Activated CD8-positive, alpha-beta T cell treated with anti-CD3 and anti-CD28 coated beads, Interleukin-2, amount 10 ng/mL, durations not matched to agents 7 days and 5 days (primary cell): ENCODE measurements at regions not wholly inside any gene's neighbourhood (a gene's known extent, or its start where the extent isn't known, plus 50 kb on each side); places are given as distances from the start of the nearest gene placed in this dataset.

Source experiments
- ATAC-seq: fragments of 150-1000 bp; cut with Tn5 transposase; one replicate; pipeline ENCODE4 v1.10.0; 2021; ENCODE audit warnings: moderate library complexity
- CTCF ChIA-PET: fragments of 350-600 bp; sonication (Branson Sonifier 250); formaldehyde crosslinking; loops from one replicate; lab custom pipeline; 2021; ENCODE audit warnings: antibody characterized with exemption; lab: Charles Lee
- POLR2A ChIA-PET: fragments of 350-600 bp; sonication (Branson Sonifier 250); formaldehyde crosslinking; loops from one replicate; lab custom pipeline; 2021; ENCODE audit warnings: antibody characterized with exemption; lab: Charles Lee
- DNase-seq: peaks from one replicate; pipeline ENCODE4 v3.0.0-alpha.2; 2020
- H3K27ac Mint-ChIP-seq: one replicate; pipeline ENCODE4 v1.8.0; 2021; ENCODE audit warnings: mild to moderate bottlenecking, mixed read lengths
- H3K27me3 Mint-ChIP-seq: one replicate; pipeline ENCODE4 v1.8.0; 2021; ENCODE audit warnings: low read depth, mixed read lengths
- H3K36me3 Mint-ChIP-seq: one replicate; pipeline ENCODE4 v1.8.0; 2021; ENCODE audit warnings: low read depth, mixed read lengths
- H3K4me1 Mint-ChIP-seq: one replicate; pipeline ENCODE4 v1.8.0; 2021; ENCODE audit warnings: low read depth, mixed read lengths
- H3K4me3 Mint-ChIP-seq: one replicate; pipeline ENCODE4 v1.8.0; 2021; ENCODE audit warnings: mild to moderate bottlenecking, mixed read lengths
- H3K9me3 Mint-ChIP-seq: one replicate; pipeline ENCODE4 v1.8.0; 2022; ENCODE audit warnings: mixed read lengths; ENCODE audit not compliant: insufficient read depth

DNA sequence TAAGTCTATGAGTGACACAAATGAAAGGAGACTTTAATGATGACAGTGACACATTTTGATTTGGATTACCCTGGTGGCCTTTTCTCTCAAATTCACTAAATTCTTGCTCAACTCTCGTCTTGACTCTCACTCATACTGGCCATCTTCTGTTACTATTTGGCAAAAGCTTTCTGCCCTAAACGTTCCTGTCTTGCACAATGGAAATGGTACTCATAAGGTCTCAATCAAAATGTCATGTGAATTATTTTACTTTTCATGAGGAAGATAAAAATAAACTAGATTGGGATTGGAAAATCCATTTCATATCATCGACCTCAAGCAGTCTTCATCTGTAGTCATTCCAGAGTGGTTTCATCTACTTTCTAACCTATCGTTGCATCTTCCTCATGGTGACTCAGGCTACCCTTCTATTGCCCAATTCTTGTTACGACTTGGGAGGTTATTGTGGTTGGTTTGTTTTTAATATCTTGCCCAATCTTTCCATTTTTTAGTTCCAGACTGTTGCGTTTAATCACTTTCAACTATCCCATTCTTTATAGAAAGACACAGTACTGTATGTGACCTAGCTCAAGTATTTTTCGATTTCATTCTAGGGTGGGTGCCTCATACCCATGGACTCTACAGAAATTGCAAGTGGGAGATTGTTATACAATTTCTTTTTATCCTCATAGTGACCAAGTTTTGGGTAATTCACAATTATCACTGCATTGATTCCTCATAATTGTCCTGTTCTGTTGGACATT, 317.2 kb upstream of the KCNJ16 start:
- Mint-ChIP-seq H3K36me3 (no peaks in the 10 kb centered on the region), H3K4me1 (no peaks in the 10 kb centered on the region), H3K4me3 (no peak overlapping the region), H3K27me3 (peaks cover 3% of the 10 kb centered on the region), H3K9me3 (no peaks in the 10 kb centered on the region), H3K27ac (no peak overlapping the region)
- no peak for DNase-seq
- CTCF ChIA-PET = interaction anchor here (1.3 kb wide), 1 partner anchor 151 kb away, joined by 4 read pairs; no protein-coding TSS in a partner anchor
- ATAC-seq = no peak
- POLR2A ChIA-PET = no interaction called here

DNA sequence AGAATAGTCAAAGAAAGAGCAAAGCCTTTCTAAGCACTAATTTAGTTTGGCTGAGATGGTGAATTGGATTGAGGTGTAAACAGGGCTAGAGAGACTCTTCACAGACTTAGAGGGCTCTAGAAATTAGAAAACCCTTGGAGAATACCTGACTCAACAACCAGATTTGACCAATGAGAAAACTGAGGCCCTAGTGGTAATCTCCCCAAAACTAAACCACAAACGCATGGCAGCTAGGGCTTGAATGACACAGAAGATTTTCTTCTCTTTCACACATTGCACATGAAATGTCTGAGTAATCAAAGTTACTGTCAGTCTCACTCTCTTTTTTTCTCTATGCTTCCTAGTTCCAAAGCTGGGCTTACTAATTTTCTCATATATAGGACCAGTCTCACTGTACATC, 314.5 kb upstream of the KCNJ16 start:
- Mint-ChIP-seq H3K4me3 (no peak overlapping the region), H3K27me3 (no peaks in the 10 kb centered on the region), H3K27ac (no peak overlapping the region), H3K9me3 (no peaks in the 10 kb centered on the region), H3K36me3 (no peaks in the 10 kb centered on the region), H3K4me1 (no peaks in the 10 kb centered on the region)
- DNase-seq (no peak), ATAC-seq (no peak)
- ChIA-PET CTCF (no interaction called here), POLR2A (no interaction called here)

DNA sequence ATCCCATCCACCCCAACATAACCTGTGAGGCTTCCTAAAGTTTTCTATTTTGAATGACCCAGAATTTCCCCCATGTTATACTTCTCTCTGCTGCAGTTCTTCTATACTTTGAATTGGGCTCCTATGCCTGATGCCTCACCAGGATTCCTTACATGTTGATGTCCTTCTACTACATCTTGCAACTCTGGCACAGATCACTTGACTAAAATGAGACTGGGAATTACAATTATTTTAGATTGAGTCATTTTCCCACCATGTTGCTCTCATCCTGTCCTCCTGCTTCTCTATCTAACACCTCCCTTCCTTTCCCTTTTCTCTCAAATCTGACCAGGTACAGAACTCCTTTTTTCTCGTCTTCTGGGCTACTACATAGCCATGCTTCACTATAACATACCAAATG, 314.0 kb upstream of the KCNJ16 start:
- H3K4me3 Mint-ChIP-seq = no peak overlapping the region
- ChIA-PET POLR2A (no interaction called here), CTCF (no interaction called here)
- no peaks in the 10 kb centered on the region for H3K27me3 Mint-ChIP-seq
- no peaks in the 10 kb centered on the region for H3K4me1 Mint-ChIP-seq
- no peaks in the 10 kb centered on the region for H3K9me3 Mint-ChIP-seq
- no peak overlapping the region for H3K27ac Mint-ChIP-seq
- H3K36me3 Mint-ChIP-seq = no peaks in the 10 kb centered on the region
- no peak for DNase-seq
- ATAC-seq = no peak

DNA sequence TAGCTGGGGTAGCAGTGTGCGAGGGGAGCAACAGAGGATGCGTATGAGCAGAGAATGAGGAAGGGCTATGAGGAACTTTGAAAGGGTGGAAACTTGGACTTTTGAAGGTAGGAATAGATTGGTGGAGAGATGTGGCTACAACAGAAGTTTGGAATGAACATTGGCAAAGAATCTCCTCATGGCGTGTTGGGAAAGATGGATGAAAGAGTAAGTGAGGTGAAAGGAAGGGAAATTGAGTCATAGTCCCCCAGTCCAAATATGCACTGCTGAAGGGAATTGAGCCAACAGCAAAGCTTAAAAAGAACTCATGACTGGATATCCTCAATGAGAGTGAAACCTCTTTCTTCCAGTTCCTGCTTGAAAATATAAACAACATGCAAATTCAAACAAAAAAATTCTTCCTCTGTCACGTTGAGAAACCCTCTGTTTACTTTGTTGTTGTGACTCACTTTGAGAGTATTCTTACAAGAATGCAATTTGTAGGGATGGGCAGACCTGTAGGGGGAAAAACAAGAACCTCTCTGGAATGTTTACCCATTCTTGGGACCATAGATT, 313.2 kb upstream of the KCNJ16 start:
- H3K4me3 Mint-ChIP-seq = no peak overlapping the region
- no peak overlapping the region for H3K27ac Mint-ChIP-seq
- no peak for ATAC-seq
- no peaks in the 10 kb centered on the region for H3K27me3 Mint-ChIP-seq
- H3K9me3 Mint-ChIP-seq = no peaks in the 10 kb centered on the region
- CTCF ChIA-PET = no interaction called here
- H3K36me3 Mint-ChIP-seq = no peaks in the 10 kb centered on the region
- no peaks in the 10 kb centered on the region for H3K4me1 Mint-ChIP-seq
- POLR2A ChIA-PET = no interaction called here
- DNase-seq = no peak

DNA sequence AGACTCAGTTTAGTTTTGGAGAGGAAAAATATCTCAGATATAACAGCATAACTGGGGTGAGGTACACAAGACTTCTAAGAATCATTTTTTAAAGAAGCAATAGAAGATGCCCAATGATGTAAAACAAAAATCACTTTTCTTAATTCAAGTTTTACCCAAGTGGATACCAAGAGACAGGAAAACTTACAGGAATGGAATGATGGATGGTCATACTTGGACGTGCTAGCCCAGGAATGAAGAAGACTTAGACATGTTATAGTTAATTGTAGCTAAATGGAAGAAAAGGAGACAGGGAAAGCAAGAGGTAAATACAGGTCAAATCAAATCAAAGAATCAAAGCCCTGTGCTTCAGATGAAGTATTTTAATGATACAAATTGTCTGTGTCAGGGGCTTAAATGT, 312.7 kb upstream of the KCNJ16 start:
- DNase-seq (no peak), ATAC-seq (no peak)
- Mint-ChIP-seq H3K4me3 (no peak overlapping the region), H3K9me3 (no peaks in the 10 kb centered on the region), H3K27ac (no peak overlapping the region), H3K4me1 (no peaks in the 10 kb centered on the region), H3K27me3 (no peaks in the 10 kb centered on the region), H3K36me3 (no peaks in the 10 kb centered on the region)
- POLR2A ChIA-PET = no interaction called here
- CTCF ChIA-PET = no interaction called here

DNA sequence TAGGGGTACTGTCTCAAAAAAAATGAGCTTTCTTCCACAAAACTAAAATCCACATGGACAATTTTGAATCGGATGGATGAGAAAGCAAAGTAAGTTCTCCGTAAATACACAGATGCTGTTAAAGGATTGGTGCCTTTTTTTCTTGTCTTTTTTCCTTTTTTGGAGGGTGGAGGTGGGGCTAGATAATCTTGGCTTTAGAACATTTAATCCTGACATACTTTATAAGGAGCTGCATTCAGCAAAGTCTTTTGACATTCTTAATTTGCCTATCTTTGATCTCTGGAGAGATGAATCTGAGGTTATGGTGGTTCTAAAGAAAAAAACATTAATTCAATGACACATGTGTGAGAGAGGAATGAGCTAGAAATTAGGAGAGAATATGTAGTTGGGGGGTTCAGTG, 312.3 kb upstream of the KCNJ16 start:
- ATAC-seq = no peak
- no peak for DNase-seq
- POLR2A ChIA-PET = no interaction called here
- no peak overlapping the region for H3K27ac Mint-ChIP-seq
- H3K4me1 Mint-ChIP-seq = no peaks in the 10 kb centered on the region
- no peaks in the 10 kb centered on the region for H3K36me3 Mint-ChIP-seq
- H3K27me3 Mint-ChIP-seq = no peaks in the 10 kb centered on the region
- CTCF ChIA-PET = no interaction called here
- no peak overlapping the region for H3K4me3 Mint-ChIP-seq
- H3K9me3 Mint-ChIP-seq = no peaks in the 10 kb centered on the region

DNA sequence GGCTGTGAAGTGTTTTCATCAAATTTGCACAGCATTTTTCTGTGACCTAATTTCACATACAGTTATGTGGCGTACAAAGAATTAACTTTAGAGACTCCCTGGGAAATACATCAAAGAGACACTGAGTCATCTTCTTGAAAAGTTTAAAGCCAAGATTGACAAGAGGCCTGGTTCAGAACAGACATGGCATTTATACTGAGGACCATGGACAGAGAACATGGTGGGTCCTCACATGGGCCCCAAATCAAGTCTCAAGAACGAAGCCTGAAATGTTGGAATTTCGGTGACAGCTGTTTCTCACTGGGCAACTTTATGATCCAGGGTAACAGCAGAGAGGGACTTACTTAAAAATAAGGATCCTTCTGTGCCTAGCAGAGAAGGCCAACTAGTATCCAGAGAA, 311.5 kb upstream of the KCNJ16 start:
- no peaks in the 10 kb centered on the region for H3K27me3 Mint-ChIP-seq
- H3K27ac Mint-ChIP-seq = no peak overlapping the region
- ChIA-PET POLR2A (no interaction called here), CTCF (no interaction called here)
- no peaks in the 10 kb centered on the region for H3K36me3 Mint-ChIP-seq
- H3K4me3 Mint-ChIP-seq = no peak overlapping the region
- H3K4me1 Mint-ChIP-seq = no peaks in the 10 kb centered on the region
- ATAC-seq (no peak), DNase-seq (no peak)
- no peaks in the 10 kb centered on the region for H3K9me3 Mint-ChIP-seq

DNA sequence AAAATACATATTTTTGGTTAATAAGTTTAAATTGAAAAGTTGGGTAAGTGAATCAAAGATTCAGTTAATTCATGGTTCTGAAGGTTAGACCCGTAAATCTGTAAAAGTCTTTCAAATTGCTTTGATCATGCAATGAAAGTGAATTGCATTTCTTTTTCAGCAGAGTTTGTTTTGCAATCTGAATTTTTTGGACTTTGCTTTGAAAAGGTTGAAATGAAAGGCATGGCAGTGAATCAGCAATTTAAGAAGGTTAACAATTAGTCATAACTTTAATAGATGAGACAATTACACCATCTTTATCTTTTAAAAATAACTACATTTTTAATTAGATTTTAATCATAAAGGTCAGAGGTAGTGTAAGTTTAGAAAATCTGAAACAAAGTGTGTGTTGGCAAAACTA, 310.9 kb upstream of the KCNJ16 start:
- POLR2A ChIA-PET = no interaction called here
- CTCF ChIA-PET = no interaction called here
- DNase-seq = no peak

DNA sequence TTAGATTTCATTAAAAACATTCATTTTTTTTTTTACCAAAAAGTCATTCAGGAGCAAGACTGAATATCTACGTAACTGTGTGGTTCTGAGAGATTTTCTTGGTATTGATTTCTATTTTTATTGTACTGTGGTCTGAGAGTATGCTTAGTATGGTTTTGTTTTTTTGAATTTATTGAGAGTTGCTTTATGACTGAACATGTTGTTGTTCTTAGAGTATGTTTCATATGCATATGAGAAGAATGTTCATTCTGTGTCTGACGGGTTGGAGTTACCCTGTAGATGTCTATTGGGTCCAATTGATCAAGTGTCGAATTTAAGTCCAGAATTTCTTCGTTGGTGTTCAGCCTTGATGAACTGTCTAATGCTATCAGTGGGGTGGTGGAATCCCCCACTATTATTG, 306.0 kb upstream of the KCNJ16 start:
- Mint-ChIP-seq H3K4me1 (no peaks in the 10 kb centered on the region), H3K27me3 (peaks cover 15% of the 10 kb centered on the region), H3K27ac (no peak overlapping the region), H3K4me3 (no peak overlapping the region), H3K9me3 (no peaks in the 10 kb centered on the region), H3K36me3 (no peaks in the 10 kb centered on the region)
- DNase-seq = no peak
- POLR2A ChIA-PET = no interaction called here
- ATAC-seq = no peak
- CTCF ChIA-PET = no interaction called here

More for the DNA sequence above, 310.9 kb upstream of the KCNJ16 start:
- Mint-ChIP-seq H3K4me1 (no peaks in the 10 kb centered on the region), H3K27ac (no peak overlapping the region), H3K36me3 (no peaks in the 10 kb centered on the region), H3K27me3 (no peaks in the 10 kb centered on the region), H3K4me3 (no peak overlapping the region), H3K9me3 (no peaks in the 10 kb centered on the region)
- no peak for ATAC-seq

DNA sequence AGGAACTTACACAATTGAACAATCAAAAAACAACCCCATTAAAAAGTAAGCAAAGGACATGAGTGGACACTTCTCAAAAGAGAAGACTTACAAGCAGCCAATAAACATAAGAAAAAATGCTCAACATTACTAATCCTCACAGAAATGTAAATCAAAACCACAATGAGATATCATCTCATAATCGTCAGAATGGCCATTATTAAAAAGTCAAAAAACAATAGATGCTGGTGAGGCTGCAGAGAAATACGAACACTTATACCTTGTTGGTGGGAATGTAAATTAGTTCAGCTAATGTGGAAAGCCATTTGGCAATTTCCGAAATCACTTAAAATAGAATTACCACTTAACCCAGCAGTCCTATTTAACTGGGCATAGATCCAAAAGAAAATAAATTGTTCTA, 301.9 kb upstream of the KCNJ16 start:
- no peak for ATAC-seq
- POLR2A ChIA-PET = no interaction called here
- no peaks in the 10 kb centered on the region for H3K36me3 Mint-ChIP-seq

DNA sequence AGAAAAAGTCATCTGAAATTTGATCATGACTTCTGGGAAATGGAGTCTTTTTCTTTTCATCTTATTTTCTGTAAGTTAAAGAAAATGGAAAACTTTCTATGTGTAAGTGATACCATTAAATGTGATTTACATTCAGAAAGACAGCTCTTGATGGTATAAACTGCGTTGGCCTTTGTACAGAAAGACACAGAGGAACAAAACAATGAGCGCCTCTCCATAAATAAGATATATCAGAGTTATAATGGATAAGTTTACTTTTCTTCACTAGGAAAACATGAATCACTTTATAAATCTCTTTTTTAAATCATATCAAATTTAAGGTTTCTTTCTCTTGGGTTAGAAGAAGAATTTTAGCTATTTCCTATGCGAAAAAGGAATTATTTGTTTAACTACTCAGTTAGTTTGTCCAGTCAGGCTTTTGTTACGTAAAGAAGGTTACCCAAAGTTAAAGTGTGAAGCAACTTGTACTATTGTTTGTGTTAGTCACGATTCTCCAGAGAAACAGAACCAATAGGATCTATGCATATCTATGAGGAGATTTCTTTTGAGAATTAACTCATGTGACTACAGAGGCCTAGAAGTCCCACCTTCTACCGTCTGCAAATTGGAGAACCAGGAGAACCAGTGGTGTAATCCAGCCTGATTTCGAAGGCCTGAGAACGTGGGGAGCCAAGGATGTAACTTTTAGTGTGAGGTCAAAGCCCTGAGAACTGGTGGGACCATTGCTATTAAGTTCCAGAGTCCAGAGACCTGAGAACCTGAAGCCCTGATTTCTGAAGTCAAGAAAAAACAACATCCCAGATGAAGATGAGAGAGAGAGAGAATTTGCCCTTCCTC, 295.4 kb upstream of the KCNJ16 start:
- CTCF ChIA-PET = no interaction called here
- POLR2A ChIA-PET = no interaction called here
- Mint-ChIP-seq H3K27me3 (no peaks in the 10 kb centered on the region), H3K4me3 (no peak overlapping the region), H3K9me3 (peaks cover 3% of the 10 kb centered on the region), H3K36me3 (no peaks in the 10 kb centered on the region), H3K27ac (no peak overlapping the region), H3K4me1 (no peaks in the 10 kb centered on the region)
- ATAC-seq (no peak), DNase-seq (no peak)

More for the DNA sequence above, 301.9 kb upstream of the KCNJ16 start:
- Mint-ChIP-seq H3K4me3 (no peak overlapping the region), H3K27me3 (peaks cover 15% of the 10 kb centered on the region), H3K4me1 (no peaks in the 10 kb centered on the region), H3K27ac (no peak overlapping the region), H3K9me3 (no peaks in the 10 kb centered on the region)
- CTCF ChIA-PET = no interaction called here
- DNase-seq = no peak

DNA sequence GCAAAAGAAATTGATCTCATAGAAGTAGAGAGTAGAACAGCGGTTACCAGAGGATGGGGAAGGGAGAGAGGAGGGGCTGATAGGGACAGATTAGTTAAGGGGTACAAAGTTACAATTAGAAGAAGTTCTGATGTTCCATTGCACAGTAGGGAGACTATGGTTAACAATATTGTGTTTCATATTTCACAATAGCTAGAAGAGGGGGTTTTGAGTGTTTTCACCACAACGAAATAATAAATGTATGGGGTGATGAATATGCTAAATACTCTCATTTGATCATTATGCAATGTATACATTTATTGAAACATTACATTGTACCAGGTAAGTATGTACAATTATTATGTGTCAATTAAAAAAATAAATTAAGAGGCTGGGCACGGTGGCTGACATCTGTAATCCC, 291.2 kb upstream of the KCNJ16 start:
- no peak for DNase-seq
- Mint-ChIP-seq H3K4me3 (no peak overlapping the region), H3K4me1 (no peaks in the 10 kb centered on the region), H3K27ac (no peak overlapping the region), H3K9me3 (peaks cover 3% of the 10 kb centered on the region), H3K27me3 (no peaks in the 10 kb centered on the region), H3K36me3 (no peaks in the 10 kb centered on the region)
- ChIA-PET CTCF (no interaction called here), POLR2A (no interaction called here)
- ATAC-seq = no peak
